DMS 273 treated with DMSO at 0.1 percent for 48 hours (cell line): ENCODE measurements at regions not wholly inside any gene's neighbourhood (a gene's known extent, or its start where the extent isn't known, plus 50 kb on each side); places are given as distances from the start of the nearest gene placed in this dataset.
"Not testable (repeated sequence)": the region's sequence is repeated elsewhere in the genome, so short reads cannot be mapped to it uniquely, and the experiment has no call there.

ENCODE experiments used
- DNase-seq: peaks from one replicate; lab custom pipeline; 2025; lab: John Stamatoyannopoulos, UW

GRCh38 chr12:47610686-47611252 is 95.1 kb downstream of the RPAP3 start:
- DNase-seq: no peak

GRCh38 chr12:47609806-47610205 is 96.0 kb downstream of the RPAP3 start:
- no peak for DNase-seq

- not testable (repeated sequence) for DNase-seq
These were observed 97.2 kb downstream of the RPAP3 start for GRCh38 chr12:47608671-47609070.

GRCh38 chr12:47604221-47604873 is 101.5 kb downstream of the RPAP3 start:
- no peak for DNase-seq

- no peak for DNase-seq
These were observed 102.8 kb downstream of the RPAP3 start for GRCh38 chr12:47602949-47603558.

GRCh38 chr12:47602325-47602724 is 103.5 kb downstream of the RPAP3 start:
- DNase-seq: no peak

- DNase-seq: no peak
These were observed 104.8 kb downstream of the RPAP3 start for GRCh38 chr12:47601071-47601470.

- DNase-seq: no peak
These were observed 114.0 kb downstream of the RPAP3 start for GRCh38 chr12:47591795-47592194.

GRCh38 chr12:47591361-47591791 is 114.5 kb downstream of the RPAP3 start:
- DNase-seq: no peak

- no peak for DNase-seq
These were observed 115.0 kb downstream of the RPAP3 start for GRCh38 chr12:47590771-47591360.

GRCh38 chr12:47586952-47587669 is 118.7 kb downstream of the RPAP3 start:
- no peak for DNase-seq

GRCh38 chr12:47585507-47585906 is 120.3 kb downstream of the RPAP3 start:
- DNase-seq: no peak

- DNase-seq: no peak
These were observed 127.0 kb downstream of the RPAP3 start for GRCh38 chr12:47578836-47579235.

GRCh38 chr12:47577206-47577989 is 128.4 kb downstream of the RPAP3 start:
- no peak for DNase-seq

- DNase-seq: no peak
These were observed 129.4 kb downstream of the RPAP3 start for GRCh38 chr12:47576289-47576945.

GRCh38 chr12:47574252-47575021 is 131.4 kb downstream of the RPAP3 start:
- DNase-seq: no peak

GRCh38 chr12:47573146-47573659 is 132.6 kb downstream of the RPAP3 start:
- DNase-seq: no peak

- no peak for DNase-seq
These were observed 135.7 kb downstream of the RPAP3 start for GRCh38 chr12:47570151-47570550.

- DNase-seq: no peak
These were observed 143.6 kb downstream of the RPAP3 start for GRCh38 chr12:47562201-47562600.

GRCh38 chr12:47561746-47562145 is 144.1 kb downstream of the RPAP3 start:
- DNase-seq: no peak
